ENCODE measurements at regions not wholly inside any gene's neighbourhood (a gene's known extent, or its start where the extent isn't known, plus 50 kb on each side); places are given as distances from the start of the nearest gene placed in this dataset.

GRCh38 chr3:27535809-27536392 is 51.7 kb upstream of the SLC4A7 start:
- no peak for TF ChIP-seq EZH2phosphoT487 (IDR thresholded peaks at IDR 0.05; ENCODE audit: low read depth)
- TF ChIP-seq CTCF (IDR thresholded peaks at IDR 0.05; ENCODE audit: low read depth, low read length): no peak

Data from OCI-LY3 (cell line).